ENCODE measurements at regions not wholly inside any gene's neighbourhood (a gene's known extent, or its start where the extent isn't known, plus 50 kb on each side); places are given as distances from the start of the nearest gene placed in this dataset.

DNA sequence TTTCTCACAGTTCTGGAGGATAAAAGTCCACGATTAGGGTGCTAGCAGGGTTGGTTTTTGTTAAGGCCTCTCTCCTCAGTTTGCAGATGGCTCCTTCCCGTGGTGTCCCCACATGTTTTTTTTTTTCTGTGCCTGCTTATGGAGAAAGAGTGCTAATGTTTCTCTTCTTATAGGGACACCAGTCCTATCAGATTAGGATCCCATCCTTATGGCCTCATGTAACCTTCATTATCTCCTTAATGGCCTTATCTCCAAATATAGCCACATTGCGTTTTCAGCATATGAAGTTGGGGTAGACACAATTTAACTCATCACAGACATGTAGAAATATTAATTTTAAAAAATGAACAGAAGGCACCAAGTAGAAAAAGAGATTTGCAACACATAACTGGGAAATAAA is 755.7 kb upstream of the CELF4 start:
- H3K9me3 ChIP-seq, result no peaks in the 10 kb centered on the region
- in situ Hi-C loops (cut with MboI; ENCODE audit: low pct_ligation_motif_present in 1 of 4, low pct_unique_long_range_greater_than_20kb in 1 of 4, low sequenced_read_pairs in 3 of 4) (no loop called here), intact Hi-C loops (cut with DNase I; ENCODE audit: low total_unique reads) (loop anchor here (5.0 kb wide), 1 partner anchor 199 kb away; no protein-coding TSS in a partner anchor)
- no peaks in the 10 kb centered on the region for H3K4me1 ChIP-seq
- no peaks in the 10 kb centered on the region for H3K27me3 ChIP-seq
- no peak for TF ChIP-seq POLR2AphosphoS5 (IDR thresholded peaks at IDR 0.05)
- TF ChIP-seq EP300 (IDR thresholded peaks at IDR 0.05; ENCODE audit: low read depth), result no peak
- no peak for TF ChIP-seq POLR2A (IDR thresholded peaks at IDR 0.05)
- H3K27ac ChIP-seq, result no peak overlapping the region
- DNase-seq, result no peak
- H3K36me3 ChIP-seq, result no peaks in the 10 kb centered on the region
- whole genome bisulfite sequencing, 2 donors (ENCODE audit: low coverage in 1 of 2), result 61 to 82% methylated on average over 3 of the region's 3 CpGs
- no peak overlapping the region for H3K4me3 ChIP-seq

- intact Hi-C loops (cut with DNase I; ENCODE audit: low total_unique reads) (no loop called here), in situ Hi-C loops (cut with MboI; ENCODE audit: low pct_ligation_motif_present in 1 of 4, low pct_unique_long_range_greater_than_20kb in 1 of 4, low sequenced_read_pairs in 3 of 4) (no loop called here)
- no peak for TF ChIP-seq CTCF (IDR thresholded peaks at IDR 0.05)
- no peak for TF ChIP-seq POLR2AphosphoS5 (IDR thresholded peaks at IDR 0.05)
- TF ChIP-seq POLR2A (IDR thresholded peaks at IDR 0.05), result no peak
- TF ChIP-seq EP300 (IDR thresholded peaks at IDR 0.05; ENCODE audit: low read depth), result no peak
- Histone ChIP-seq H3K9me3 (no peaks in the 10 kb centered on the region), H3K27ac (no peak overlapping the region), H3K27me3 (no peaks in the 10 kb centered on the region), H3K4me3 (no peak overlapping the region), H3K36me3 (no peaks in the 10 kb centered on the region), H3K4me1 (no peaks in the 10 kb centered on the region)
- no peak for DNase-seq
Observed at GRCh38 chr18:38318416-38318815, 752.8 kb upstream of the CELF4 start.

GRCh38 chr18:38313831-38314230 is 748.2 kb upstream of the CELF4 start:
- H3K36me3 ChIP-seq, result no peaks in the 10 kb centered on the region
- H3K27ac ChIP-seq, result no peak overlapping the region
- no peaks in the 10 kb centered on the region for H3K4me1 ChIP-seq
- intact Hi-C loops (cut with DNase I; ENCODE audit: low total_unique reads), result no loop called here
- no peaks in the 10 kb centered on the region for H3K27me3 ChIP-seq
- H3K9me3 ChIP-seq, result no peaks in the 10 kb centered on the region
- in situ Hi-C loops (cut with MboI; ENCODE audit: low pct_ligation_motif_present in 1 of 4, low pct_unique_long_range_greater_than_20kb in 1 of 4, low sequenced_read_pairs in 3 of 4), result no loop called here
- no peak for DNase-seq
- TF ChIP-seq CTCF (IDR thresholded peaks at IDR 0.05) (no peak), POLR2AphosphoS5 (IDR thresholded peaks at IDR 0.05) (no peak), POLR2A (IDR thresholded peaks at IDR 0.05) (no peak), EP300 (IDR thresholded peaks at IDR 0.05; ENCODE audit: low read depth) (no peak)
- H3K4me3 ChIP-seq, result no peak overlapping the region

DNA sequence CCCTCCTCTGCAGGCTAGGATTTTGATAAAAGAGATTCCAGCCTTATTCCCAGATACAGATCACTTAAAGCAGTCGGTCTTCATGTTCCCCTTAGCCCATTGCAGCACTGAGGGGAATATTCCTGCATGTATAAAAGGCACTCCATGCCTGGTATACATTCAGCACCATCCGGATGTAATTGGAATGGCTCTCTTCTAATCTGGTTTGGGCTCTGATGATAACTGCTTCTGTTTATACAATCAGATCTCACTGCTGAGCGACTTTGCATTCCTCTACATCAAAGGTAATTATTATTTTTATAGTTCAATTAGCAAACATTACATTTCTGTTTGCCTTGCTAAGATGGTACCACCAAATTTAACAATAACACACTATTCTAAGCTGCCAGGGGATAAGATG is 746.9 kb upstream of the CELF4 start:
- Histone ChIP-seq H3K36me3 (no peaks in the 10 kb centered on the region), H3K27ac (no peak overlapping the region), H3K4me3 (no peak overlapping the region), H3K27me3 (no peaks in the 10 kb centered on the region), H3K4me1 (no peaks in the 10 kb centered on the region), H3K9me3 (no peaks in the 10 kb centered on the region)
- WGBS, 2 donors (ENCODE audit: low coverage in 1 of 2), result 50 to 53% methylated on average over 2 to 3 of the region's 3 CpGs
- intact Hi-C loops (cut with DNase I; ENCODE audit: low total_unique reads), result no loop called here
- TF ChIP-seq CTCF (IDR thresholded peaks at IDR 0.05), result no peak
- no peak for TF ChIP-seq POLR2A (IDR thresholded peaks at IDR 0.05)
- no peak for TF ChIP-seq POLR2AphosphoS5 (IDR thresholded peaks at IDR 0.05)
- no peak for TF ChIP-seq EP300 (IDR thresholded peaks at IDR 0.05; ENCODE audit: low read depth)
- no peak for DNase-seq
- in situ Hi-C loops (cut with MboI; ENCODE audit: low pct_ligation_motif_present in 1 of 4, low pct_unique_long_range_greater_than_20kb in 1 of 4, low sequenced_read_pairs in 3 of 4), result no loop called here

DNA sequence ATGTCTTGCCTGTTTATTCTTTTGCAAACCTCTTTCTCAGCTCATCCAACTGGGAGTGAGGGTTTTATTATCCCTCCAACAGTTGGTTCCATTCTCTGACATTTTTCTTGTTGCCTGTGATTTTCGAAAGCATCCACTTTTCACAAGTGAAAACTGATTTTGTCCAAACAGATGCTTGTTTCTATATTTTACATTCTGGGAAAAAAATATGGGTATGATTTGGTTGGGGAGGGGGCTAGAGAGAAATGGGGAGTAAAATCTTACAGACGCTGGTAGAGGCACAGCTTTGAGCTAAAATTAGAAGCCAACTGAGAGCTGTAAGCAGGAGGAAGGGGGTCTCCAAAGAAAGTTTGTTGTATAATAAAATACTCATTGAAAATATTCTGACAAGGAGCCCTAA is 745.3 kb upstream of the CELF4 start:
- WGBS, 2 donors (ENCODE audit: low coverage in 1 of 2), result 61 to 67% methylated on average over 2 of the region's 2 CpGs
- H3K27me3 ChIP-seq, result no peaks in the 10 kb centered on the region
- in situ Hi-C loops (cut with MboI; ENCODE audit: low pct_ligation_motif_present in 1 of 4, low pct_unique_long_range_greater_than_20kb in 1 of 4, low sequenced_read_pairs in 3 of 4) (no loop called here), intact Hi-C loops (cut with DNase I; ENCODE audit: low total_unique reads) (no loop called here)
- H3K36me3 ChIP-seq, result no peaks in the 10 kb centered on the region
- no peaks in the 10 kb centered on the region for H3K9me3 ChIP-seq
- DNase-seq, result no peak
- TF ChIP-seq CTCF (IDR thresholded peaks at IDR 0.05), result no peak
- no peak for TF ChIP-seq POLR2A (IDR thresholded peaks at IDR 0.05)
- TF ChIP-seq EP300 (IDR thresholded peaks at IDR 0.05; ENCODE audit: low read depth), result no peak
- TF ChIP-seq POLR2AphosphoS5 (IDR thresholded peaks at IDR 0.05), result no peak
- no peak overlapping the region for H3K4me3 ChIP-seq
- H3K4me1 ChIP-seq, result no peaks in the 10 kb centered on the region
- no peak overlapping the region for H3K27ac ChIP-seq
